ENCODE measurements at regions not wholly inside any gene's neighbourhood (a gene's known extent, or its start where the extent isn't known, plus 50 kb on each side); places are given as distances from the start of the nearest gene placed in this dataset.

DNA sequence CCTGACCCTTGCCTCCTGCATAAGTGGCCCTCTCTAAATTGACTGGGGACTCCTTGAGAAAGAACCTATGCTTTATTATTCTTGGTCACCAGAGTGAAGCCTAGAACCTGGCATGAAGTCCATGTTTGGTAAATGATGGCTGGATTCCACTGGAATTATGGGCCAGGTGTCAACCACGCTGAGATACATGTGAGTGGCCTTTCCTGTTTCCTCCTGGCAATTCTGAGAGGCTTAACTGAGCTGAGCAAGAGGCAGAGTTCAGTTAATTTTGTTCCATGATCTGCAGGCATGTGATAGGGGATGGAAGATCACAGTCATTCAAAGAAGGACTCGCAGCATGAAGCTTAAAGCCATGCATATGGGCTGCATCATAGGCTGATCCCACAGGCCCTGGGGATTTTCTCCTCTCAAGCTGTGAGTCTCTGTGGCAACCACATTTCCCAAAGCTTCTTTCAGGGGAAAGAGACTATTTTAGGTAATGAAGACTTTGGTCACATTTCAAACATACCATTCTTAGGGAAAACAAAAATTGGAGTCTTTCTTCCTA is 69.4 kb upstream of the CLNK start:
- TF ChIP-seq, protein P1, sequence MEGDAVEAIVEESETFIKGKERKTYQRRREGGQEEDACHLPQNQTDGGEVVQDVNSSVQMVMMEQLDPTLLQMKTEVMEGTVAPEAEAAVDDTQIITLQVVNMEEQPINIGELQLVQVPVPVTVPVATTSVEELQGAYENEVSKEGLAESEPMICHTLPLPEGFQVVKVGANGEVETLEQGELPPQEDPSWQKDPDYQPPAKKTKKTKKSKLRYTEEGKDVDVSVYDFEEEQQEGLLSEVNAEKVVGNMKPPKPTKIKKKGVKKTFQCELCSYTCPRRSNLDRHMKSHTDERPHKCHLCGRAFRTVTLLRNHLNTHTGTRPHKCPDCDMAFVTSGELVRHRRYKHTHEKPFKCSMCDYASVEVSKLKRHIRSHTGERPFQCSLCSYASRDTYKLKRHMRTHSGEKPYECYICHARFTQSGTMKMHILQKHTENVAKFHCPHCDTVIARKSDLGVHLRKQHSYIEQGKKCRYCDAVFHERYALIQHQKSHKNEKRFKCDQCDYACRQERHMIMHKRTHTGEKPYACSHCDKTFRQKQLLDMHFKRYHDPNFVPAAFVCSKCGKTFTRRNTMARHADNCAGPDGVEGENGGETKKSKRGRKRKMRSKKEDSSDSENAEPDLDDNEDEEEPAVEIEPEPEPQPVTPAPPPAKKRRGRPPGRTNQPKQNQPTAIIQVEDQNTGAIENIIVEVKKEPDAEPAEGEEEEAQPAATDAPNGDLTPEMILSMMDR (IDR thresholded peaks at IDR 0.05; ENCODE audit: borderline replicate concordance, extremely low read depth, low read length, poor library complexity, severe bottlenecking), result no peak
- TF ChIP-seq EZH2 (IDR thresholded peaks at IDR 0.05; ENCODE audit: borderline replicate concordance, low read depth, low read length, severe bottlenecking), result no peak

All from DND-41 (cell line).